Prostate gland (tissue), 2 donors: ENCODE measurements at regions not wholly inside any gene's neighbourhood (a gene's known extent, or its start where the extent isn't known, plus 50 kb on each side); places are given as distances from the start of the nearest gene placed in this dataset.
"Not testable (repeated sequence)": the region's sequence is repeated elsewhere in the genome, so short reads cannot be mapped to it uniquely, and the experiment has no call there.

Experiments used
- CTCF ChIP-seq, 4 experiments: fragments of 200-600 bp in 2 of 4; fragments of 450-650 bp in 2 of 4; sonication (generic) in 2 of 4; IDR thresholded peaks; 1 replicate in 3 of 4; 2 replicates in 1 of 4; pipeline ENCODE4 v1.5.1; 2016 to 2019; ENCODE audit warnings: antibody characterized with exemption in 4 of 4, mild to moderate bottlenecking in 2 of 4, moderate library complexity in 2 of 4
- POLR2A ChIP-seq: fragments of 450-650 bp; IDR thresholded peaks from one replicate; pipeline ENCODE4 v1.6.1; 2016; ENCODE audit warnings: antibody characterized with exemption, mild to moderate bottlenecking
- POLR2AphosphoS5 ChIP-seq: sonication (generic); formaldehyde crosslinking; IDR thresholded peaks from one replicate; pipeline ENCODE4 v1.6.1; 2017; ENCODE audit warnings: antibody characterized with exemption

GRCh38 chr1:189139748-189140147 is 1337.9 kb downstream of the BRINP3 start:
- TF ChIP-seq CTCF (IDR thresholded peaks at IDR 0.05); POLR2AphosphoS5; POLR2A: not testable (repeated sequence)
